GM21381 (cell line): ENCODE measurements at regions not wholly inside any gene's neighbourhood (a gene's known extent, or its start where the extent isn't known, plus 50 kb on each side); places are given as distances from the start of the nearest gene placed in this dataset.
"Not testable (repeated sequence)": the region's sequence is repeated elsewhere in the genome, so short reads cannot be mapped to it uniquely, and the experiment has no call there.

Experiments
- ATAC-seq: cut with Tn5 transposase; IDR thresholded peaks from one replicate; pipeline ENCODE4 v1.9.1; 2021; ENCODE audit warnings: mild to moderate bottlenecking, moderate library complexity; ENCODE audit not compliant: unreplicated experiment

DNA sequence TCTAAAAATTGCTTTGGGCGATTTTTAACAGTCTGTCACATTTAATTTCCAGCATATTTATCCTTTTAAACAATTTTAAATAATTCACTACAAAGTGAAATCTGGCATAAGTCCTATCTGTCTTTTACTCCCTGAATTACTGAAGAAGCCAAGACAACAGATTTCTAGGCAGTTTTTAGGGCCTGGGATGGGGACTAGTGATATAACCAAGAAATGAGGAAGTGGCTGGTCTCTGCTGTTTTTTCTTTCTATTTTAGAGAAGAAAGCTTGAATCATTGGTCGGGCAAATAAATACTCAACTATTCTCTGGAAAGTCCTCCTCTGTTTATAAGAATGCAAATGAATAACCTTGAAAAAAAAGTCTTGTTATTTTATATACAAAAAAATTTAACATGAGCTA, 79.7 kb upstream of the SSBP2 start:
- no peak for ATAC-seq

GRCh38 chr5:81829242-81829641, 78.3 kb upstream of the SSBP2 start:
- no peak for ATAC-seq

DNA sequence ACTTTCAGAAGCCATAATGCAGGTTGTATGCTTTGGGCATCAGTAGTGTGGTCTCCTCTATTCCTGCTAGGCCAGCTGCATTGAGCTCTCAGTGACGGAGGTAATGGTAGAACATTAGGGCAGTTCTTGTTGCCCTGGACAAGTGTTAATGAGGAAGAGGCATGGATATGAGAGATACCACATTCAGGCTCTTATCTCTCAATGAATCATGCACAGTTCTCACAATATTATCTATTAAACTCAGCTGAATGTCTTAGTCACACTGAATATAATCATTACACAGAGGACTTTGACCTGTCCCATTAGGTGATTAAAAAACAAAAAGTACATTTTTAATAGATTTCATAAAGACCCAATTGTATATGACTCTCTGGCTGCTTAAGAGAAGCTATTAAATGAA, 76.6 kb upstream of the SSBP2 start:
- ATAC-seq, result no peak

DNA sequence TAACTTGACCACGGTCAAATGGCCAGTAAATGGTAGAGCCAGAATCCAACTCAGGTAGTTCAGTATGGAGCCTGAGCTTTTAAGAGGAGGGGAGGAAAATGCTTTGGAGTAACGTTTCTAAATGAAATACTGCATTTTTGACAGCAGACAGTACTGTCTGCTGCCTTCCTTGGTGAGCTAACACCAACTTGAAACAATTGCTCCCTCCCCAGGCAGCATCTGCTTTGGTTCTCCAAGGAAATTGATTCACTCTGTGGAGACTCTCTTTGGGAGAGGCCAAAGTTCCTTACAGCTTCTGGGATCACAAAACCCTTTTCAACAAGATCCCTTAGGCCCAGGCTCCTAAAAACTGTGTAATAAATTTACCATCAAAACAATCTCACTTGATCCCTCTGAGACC, 75.2 kb upstream of the SSBP2 start:
- no peak for ATAC-seq

DNA sequence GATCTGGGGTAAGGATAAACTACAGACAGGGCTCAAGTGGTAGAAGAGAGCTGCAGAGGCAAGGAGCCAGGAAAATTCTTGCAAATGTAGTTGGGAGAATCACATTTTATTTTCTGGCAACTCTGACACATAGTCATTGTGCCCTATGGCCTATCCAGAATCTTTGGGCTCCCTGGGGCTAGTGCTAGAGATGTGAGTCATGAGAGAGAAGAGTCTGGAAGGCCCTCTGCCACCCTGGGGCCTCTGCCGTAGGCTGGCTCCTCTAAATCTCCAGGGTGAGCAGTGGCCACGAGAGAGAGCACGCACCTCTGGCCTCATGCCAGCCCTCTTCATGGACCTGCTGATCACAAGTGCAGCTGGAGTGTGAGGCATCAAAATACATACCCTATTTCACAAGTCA, 74.3 kb upstream of the SSBP2 start:
- ATAC-seq, result no peak

DNA sequence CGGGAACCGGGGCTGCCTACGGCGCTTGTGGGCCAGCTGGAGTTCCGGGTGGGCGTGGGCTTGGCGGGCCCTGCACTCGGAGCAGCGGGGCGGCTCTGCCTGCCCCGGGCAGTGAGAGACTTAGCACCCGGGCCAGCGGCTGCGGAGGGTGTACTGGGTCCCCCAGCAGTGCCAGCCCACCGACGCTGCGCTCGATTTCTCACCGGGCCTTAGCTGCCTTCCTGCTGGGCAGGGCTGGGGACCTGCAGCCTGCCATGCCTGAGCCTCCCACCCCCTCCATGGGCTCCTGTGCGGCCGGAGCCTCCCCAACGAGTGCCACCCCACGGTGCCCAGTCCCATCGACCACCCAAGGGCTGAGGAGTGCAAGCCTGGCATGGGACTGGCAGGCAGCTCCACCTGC, 72.8 kb upstream of the SSBP2 start:
- not testable (repeated sequence) for ATAC-seq

- ATAC-seq, result no peak
These were observed 70.0 kb upstream of the SSBP2 start for GRCh38 chr5:81820863-81821262.

- no peak for ATAC-seq
These were observed 69.4 kb upstream of the SSBP2 start for GRCh38 chr5:81820318-81820636.

- no peak for ATAC-seq
These were observed 68.8 kb upstream of the SSBP2 start for GRCh38 chr5:81819556-81820317.

GRCh38 chr5:81817980-81818379, 67.1 kb upstream of the SSBP2 start:
- no peak for ATAC-seq

- ATAC-seq, result no peak
These were observed 66.2 kb upstream of the SSBP2 start for GRCh38 chr5:81817086-81817485.

- ATAC-seq, result no peak
These were observed 64.4 kb upstream of the SSBP2 start for GRCh38 chr5:81815321-81815720.

DNA sequence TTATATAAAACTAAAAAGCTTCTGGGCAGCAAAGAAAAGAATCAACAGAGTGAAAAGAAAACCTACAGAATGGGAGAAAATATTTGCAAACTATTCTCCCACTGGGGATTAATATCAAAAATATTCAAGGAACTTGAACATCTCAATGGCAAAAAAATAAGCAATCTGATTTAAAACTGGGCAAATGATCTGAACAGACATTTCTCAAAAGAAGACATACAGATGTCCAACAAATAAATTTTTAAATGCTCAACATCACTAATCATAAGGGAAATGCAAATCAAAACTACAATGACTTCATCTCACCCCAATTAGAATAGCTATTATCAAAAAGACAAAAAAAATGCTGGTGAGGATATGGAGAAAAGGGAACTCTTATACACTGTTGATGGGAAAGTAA, 57.2 kb upstream of the SSBP2 start:
- ATAC-seq, result no peak

- ATAC-seq, result no peak
These were observed 54.2 kb upstream of the SSBP2 start for GRCh38 chr5:81805086-81805485.

GRCh38 chr5:81803812-81804211, 52.9 kb upstream of the SSBP2 start:
- ATAC-seq, result no peak

DNA sequence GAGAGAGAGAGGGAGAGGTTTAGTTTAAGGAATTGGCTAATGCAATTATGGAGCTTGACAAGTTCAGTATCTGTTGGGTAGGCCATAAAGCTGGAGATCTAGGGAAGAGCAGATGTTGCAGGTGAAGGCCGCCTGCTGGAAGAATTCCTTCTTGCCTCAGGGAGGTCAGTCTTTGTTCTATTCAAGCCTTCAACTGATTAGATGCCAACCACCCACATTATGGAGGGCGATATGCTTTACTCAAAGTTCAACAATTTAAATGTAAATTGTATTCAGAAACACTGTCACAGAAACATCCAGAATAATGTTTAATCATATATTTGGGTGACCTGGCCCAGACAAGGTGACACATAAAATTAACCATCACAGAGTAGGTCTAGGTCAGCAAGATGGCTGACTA, 51.7 kb upstream of the SSBP2 start:
- no peak for ATAC-seq

DNA sequence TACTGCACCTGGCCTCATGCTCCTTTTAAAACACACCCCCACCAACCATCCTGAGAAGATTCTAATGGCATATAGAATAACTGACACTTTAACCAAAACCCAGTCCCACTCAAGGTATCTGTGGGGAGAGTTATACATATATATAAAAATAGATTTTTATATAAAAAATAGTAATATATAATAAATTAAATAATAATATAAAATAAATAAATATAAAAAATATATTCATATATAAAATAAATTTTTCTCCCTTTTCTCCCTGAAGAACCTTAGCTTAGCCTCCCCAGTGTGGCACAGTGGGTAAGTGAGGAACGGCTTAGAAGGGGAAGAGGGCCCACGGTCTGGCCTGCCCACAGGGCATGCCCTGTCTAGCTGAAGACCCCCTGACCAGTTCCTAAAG, 51.1 kb upstream of the SSBP2 start:
- ATAC-seq, result no peak

DNA sequence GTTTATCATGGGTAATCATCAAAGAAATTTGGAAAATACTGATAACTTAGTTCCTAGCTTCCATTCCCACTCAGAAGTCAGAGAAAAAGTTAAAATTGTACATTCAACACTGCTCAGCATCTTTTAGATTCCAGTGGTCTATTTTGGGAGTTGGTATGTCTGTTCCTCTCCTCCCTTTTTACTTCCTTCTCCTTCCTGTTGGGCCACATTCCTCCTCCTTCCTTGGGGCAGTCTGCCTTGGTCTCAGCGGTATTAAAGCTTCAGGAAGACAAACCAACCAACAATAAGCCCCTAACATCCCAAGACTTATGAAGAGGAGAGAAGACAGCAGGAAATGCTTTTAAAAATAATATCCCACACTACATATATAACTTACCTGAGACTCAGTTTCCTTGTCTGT, 49.9 kb upstream of the SSBP2 start:
- ATAC-seq, result no peak
